MG63 (cell line): ENCODE measurements at regions not wholly inside any gene's neighbourhood (a gene's known extent, or its start where the extent isn't known, plus 50 kb on each side); places are given as distances from the start of the nearest gene placed in this dataset.
"Not testable (repeated sequence)": the region's sequence is repeated elsewhere in the genome, so short reads cannot be mapped to it uniquely, and the experiment has no call there.

Source experiments
- DNase-seq: peaks from one replicate; pipeline ENCODE4 v3.0.0-alpha.2; 2020
- H3K27me3 ChIP-seq: fragments of 250-450 bp; sonication (Bioruptor Pico); 2 replicates; pipeline ENCODE4 v1.5.1; 2020; ENCODE audit warnings: mild to moderate bottlenecking, moderate library complexity
- H3K36me3 ChIP-seq: fragments of 250-450 bp; sonication (Bioruptor Pico); 2 replicates; pipeline ENCODE4 v1.5.1; 2020; ENCODE audit warnings: mild to moderate bottlenecking, moderate library complexity
- H3K4me3 ChIP-seq: fragments of 250-450 bp; sonication (Bioruptor Pico); 2 replicates; pipeline ENCODE4 v1.5.1; 2020; ENCODE audit warnings: mild to moderate bottlenecking, moderate library complexity
- H3K9me3 ChIP-seq: fragments of 250-450 bp; sonication (Bioruptor Pico); 2 replicates; pipeline ENCODE4 v1.5.1; 2020; ENCODE audit warnings: mild to moderate bottlenecking, moderate library complexity

DNA sequence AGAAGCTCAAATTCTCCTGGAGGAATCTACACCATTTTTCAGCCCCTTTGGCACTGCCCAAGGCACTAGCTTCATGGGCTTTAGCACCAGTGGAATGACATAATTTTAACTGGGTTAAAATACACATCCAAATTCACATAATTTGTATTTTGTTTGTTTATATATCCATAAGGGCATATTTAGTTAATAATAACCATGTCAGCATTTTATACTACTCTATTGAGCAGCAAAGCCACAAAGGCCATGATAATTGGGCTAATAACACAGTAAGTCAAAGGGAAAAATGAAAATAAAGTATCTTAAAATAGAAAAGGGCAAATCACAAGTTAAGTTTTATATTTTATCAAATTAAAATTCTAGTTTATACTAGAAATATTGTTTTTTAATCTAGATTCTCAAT, 262.7 kb upstream of the TACR3 start:
- Histone ChIP-seq H3K27me3 (no peaks in the 10 kb centered on the region), H3K36me3 (no peaks in the 10 kb centered on the region), H3K4me3 (no peak overlapping the region), H3K9me3 (no peaks in the 10 kb centered on the region)
- no peak for DNase-seq

GRCh38 chr4:103948244-103949018, 228.6 kb upstream of the TACR3 start:
- no peaks in the 10 kb centered on the region for H3K27me3 ChIP-seq
- no peak for DNase-seq
- H3K4me3 ChIP-seq = no peak overlapping the region
- no peaks in the 10 kb centered on the region for H3K9me3 ChIP-seq
- no peaks in the 10 kb centered on the region for H3K36me3 ChIP-seq

DNA sequence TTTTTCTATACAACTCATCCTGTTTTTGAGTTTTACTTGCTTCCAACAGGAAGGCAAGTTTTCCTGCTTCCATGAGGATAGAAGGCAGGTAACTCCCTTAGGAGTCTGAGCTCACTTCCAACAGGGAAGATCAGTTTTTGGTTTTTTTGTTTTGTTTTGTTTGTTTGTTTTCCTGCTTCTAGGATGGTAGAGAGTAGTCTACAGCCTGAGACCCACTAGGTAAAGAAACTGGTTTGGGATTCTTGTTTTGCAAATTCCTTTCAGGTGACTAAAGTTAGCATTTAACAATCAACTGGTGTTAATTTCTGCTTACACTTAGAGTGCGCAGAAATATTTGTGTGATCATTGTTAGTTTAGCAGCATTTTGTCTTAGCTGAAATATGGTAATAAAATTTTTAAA, 227.8 kb upstream of the TACR3 start:
- DNase-seq = no peak
- no peaks in the 10 kb centered on the region for H3K27me3 ChIP-seq
- no peaks in the 10 kb centered on the region for H3K9me3 ChIP-seq
- no peaks in the 10 kb centered on the region for H3K36me3 ChIP-seq
- no peak overlapping the region for H3K4me3 ChIP-seq

GRCh38 chr4:103946621-103947268, 227.0 kb upstream of the TACR3 start:
- H3K9me3 ChIP-seq, H3K27me3 ChIP-seq, H3K4me3 ChIP-seq, DNase-seq, H3K36me3 ChIP-seq: not testable (repeated sequence)

DNA sequence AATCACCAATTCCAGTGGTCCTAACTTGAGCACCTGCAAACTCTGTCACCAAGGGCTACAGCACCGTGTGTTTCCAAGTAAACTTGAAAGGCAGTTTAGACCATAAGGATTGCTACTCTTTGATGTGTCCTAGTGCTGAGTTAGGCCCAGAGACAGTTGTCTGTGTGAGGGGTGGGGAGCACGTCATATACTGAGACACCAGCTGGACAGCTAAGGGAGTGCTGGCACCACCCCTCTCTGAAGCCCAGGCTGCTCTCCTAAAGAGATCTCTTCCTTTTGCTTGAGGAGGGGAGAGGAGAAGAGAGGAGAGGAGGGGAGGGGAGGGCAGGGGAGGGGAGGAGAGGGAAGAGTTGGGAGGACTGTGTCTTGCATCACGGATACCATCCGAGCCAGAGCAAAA, 218.7 kb upstream of the TACR3 start:
- Histone ChIP-seq H3K9me3 (no peaks in the 10 kb centered on the region), H3K4me3 (no peak overlapping the region), H3K27me3 (no peaks in the 10 kb centered on the region), H3K36me3 (no peaks in the 10 kb centered on the region)
- no peak for DNase-seq

- H3K36me3 ChIP-seq = no peaks in the 10 kb centered on the region
- H3K9me3 ChIP-seq = no peaks in the 10 kb centered on the region
- H3K27me3 ChIP-seq = no peaks in the 10 kb centered on the region
- DNase-seq = no peak
- H3K4me3 ChIP-seq = no peak overlapping the region
These were observed 216.9 kb upstream of the TACR3 start for GRCh38 chr4:103936653-103937145.

DNA sequence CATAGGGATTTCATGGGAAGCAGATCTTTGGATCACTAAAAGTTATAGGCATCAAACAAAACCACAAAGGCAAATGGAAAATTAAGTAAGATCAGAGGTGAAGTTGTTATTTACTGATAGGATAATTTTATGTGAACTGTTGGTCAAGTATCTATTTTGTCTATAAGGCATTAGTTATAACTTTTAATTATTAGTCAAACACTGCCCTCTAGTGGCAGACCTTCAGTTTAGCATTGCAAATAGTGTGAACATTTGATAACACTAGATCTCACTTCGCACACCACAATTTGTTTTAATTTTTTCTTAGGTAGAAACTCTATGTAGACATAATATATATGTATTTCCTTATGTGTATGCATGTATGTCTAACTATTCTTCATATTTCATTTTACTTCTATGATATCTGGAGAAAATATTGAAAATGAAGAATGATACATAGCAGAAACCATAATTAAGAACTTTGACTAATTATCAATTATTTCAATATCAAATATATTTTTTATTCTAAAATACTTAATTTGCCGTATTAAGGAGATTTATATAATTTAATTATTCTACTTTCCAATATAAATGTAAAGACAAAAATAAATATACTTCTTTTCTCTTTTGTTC, 214.5 kb upstream of the TACR3 start:
- no peaks in the 10 kb centered on the region for H3K9me3 ChIP-seq
- no peak overlapping the region for H3K4me3 ChIP-seq
- H3K27me3 ChIP-seq = no peaks in the 10 kb centered on the region
- DNase-seq = no peak
- no peaks in the 10 kb centered on the region for H3K36me3 ChIP-seq

- Histone ChIP-seq H3K9me3 (no peaks in the 10 kb centered on the region), H3K36me3 (no peaks in the 10 kb centered on the region), H3K4me3 (no peak overlapping the region), H3K27me3 (no peaks in the 10 kb centered on the region)
- DNase-seq = no peak
These were observed 208.6 kb upstream of the TACR3 start for GRCh38 chr4:103928370-103928769.

DNA sequence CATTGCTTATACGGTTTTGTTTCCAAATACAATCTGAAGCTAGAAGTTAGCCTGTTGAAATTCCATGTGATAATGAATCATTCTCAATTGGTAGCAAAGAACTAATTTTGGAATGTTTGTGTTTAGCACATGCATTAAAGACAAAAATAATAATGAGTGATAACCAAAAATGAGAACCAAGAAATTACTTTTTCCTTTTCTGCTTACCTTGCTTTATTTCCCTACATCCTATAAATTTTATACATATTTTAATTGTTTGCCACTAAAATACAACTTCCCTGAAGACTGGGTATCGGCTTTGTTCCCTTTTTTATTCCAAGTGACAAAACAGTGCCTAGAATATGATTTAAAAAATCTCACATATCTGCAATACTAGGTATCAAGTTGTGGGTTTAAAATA, 203.8 kb upstream of the TACR3 start:
- Histone ChIP-seq H3K9me3 (no peaks in the 10 kb centered on the region), H3K27me3 (no peaks in the 10 kb centered on the region), H3K36me3 (no peaks in the 10 kb centered on the region), H3K4me3 (no peak overlapping the region)
- DNase-seq = no peak

GRCh38 chr4:103918214-103918613, 198.4 kb upstream of the TACR3 start:
- Histone ChIP-seq H3K27me3 (no peaks in the 10 kb centered on the region), H3K9me3 (no peaks in the 10 kb centered on the region), H3K36me3 (no peaks in the 10 kb centered on the region), H3K4me3 (no peak overlapping the region)
- DNase-seq = no peak

DNA sequence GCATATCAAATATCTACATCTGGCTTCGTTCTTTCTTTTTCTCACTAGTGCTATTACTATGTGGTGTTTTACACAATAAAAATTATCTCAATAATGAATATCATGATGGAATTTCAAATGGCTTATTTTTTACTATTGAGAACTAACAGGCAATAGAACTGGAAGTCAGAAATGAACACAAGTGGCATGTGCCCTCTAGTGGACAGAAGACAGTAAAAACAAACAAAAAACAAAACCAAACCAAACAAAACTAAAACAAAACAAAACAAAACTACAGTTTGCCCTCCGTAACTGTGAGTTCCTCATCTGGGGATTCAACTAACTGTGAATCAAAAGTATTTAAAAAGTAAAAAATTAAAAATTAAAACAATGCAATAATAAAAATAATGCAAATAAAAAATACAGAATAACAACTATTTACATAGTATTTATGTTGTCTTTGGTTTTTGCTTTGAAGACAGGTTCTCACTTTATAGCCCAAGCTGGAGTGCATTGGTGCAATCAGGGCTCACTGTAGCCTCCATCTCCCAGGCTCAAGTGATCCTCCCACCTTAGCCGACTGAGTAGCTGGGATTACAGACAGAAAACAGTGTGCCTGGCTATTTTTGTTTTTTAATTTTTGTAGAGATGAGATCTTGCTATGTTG, 195.6 kb upstream of the TACR3 start:
- H3K9me3 ChIP-seq = no peaks in the 10 kb centered on the region
- no peak for DNase-seq
- H3K27me3 ChIP-seq = no peaks in the 10 kb centered on the region
- no peak overlapping the region for H3K4me3 ChIP-seq
- H3K36me3 ChIP-seq = no peaks in the 10 kb centered on the region

DNA sequence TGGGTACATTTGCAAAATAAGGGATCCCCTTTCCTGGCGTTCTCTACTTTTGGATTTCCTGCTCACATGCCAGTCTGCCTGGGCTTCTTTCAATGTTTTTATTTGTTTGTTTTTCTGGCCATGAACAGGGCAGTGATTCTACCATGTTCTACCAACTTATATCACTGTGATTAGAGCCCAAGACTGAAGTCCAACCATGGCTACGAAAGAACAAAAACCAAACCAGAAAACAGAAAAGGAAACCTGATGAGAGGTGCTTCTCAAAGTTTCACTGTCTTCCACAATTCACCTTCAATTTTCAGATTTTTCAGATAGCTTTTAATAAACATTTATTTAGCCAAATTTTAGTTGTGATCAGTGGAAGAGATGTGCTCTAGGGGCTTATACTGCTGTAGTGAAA, 187.6 kb upstream of the TACR3 start:
- Histone ChIP-seq H3K27me3 (no peaks in the 10 kb centered on the region), H3K9me3 (no peaks in the 10 kb centered on the region), H3K4me3 (no peak overlapping the region), H3K36me3 (no peaks in the 10 kb centered on the region)
- no peak for DNase-seq

DNA sequence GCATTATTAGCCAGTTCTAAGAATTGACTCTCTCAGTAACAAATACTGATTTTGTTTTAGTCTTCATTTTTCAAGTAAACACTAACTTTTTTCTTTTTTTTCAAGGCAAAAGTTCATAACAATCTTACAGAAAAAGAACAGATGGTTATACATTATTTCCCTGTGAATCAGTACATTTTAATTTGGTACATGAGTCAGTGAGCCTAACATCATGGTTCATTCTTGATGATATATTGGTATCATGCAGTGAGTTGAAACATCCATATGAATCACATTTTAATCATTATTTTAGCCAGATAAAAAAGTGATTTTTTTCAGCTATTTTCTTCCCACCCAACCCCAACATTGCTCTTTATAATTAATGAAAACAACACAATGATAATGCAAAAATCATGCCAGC, 184.3 kb upstream of the TACR3 start:
- Histone ChIP-seq H3K27me3 (no peaks in the 10 kb centered on the region), H3K36me3 (no peaks in the 10 kb centered on the region), H3K9me3 (no peaks in the 10 kb centered on the region), H3K4me3 (no peak overlapping the region)
- DNase-seq = no peak

DNA sequence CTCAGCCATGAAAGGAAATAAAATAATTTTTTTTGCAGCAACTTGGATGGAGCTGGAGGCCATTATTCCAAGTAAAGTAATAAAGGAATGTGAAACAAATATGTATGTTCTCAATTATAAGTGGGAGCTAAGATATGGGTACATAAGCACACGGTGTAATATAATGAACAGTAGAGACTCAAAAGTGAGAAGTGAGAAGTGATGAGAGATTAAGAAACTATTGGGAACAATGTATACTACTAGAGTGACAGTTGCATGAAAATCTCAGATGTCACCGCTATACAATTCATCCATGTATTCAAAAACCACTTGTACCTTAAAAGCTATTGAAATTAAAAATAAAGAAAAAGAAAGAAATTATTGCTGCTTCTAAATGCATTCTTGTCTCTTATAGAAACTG, 182.9 kb upstream of the TACR3 start:
- Histone ChIP-seq H3K4me3 (no peak overlapping the region), H3K9me3 (no peaks in the 10 kb centered on the region), H3K27me3 (no peaks in the 10 kb centered on the region), H3K36me3 (no peaks in the 10 kb centered on the region)
- DNase-seq = no peak

DNA sequence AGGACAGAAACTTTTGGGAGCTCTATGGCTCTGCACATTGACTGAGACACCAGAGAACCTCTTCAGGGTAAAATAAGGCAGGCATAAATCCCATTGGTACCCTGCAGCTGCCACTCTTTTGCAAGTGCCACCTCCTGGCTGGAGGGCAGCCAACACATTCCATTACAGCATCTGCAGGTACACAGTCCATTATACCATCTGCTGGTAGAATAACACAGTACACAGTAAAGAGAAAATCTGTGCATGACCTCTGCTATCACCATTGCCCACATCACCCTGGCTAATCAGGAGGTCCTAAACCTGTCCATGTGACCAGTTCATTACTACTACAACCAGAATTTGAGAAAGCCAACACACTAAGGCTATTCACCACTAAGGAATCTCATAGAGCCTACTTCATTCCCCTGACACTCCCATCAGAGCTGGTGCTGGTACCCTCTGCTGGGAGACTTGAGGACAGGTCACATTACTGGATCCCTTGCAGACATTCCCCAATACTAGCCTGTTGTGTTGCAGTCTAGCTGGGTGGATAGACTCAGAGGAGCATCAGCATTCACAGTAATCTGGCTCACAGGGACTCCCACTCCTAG, 176.2 kb upstream of the TACR3 start:
- Histone ChIP-seq H3K27me3 (no peaks in the 10 kb centered on the region), H3K36me3 (no peaks in the 10 kb centered on the region), H3K9me3 (no peaks in the 10 kb centered on the region), H3K4me3 (no peak overlapping the region)
- DNase-seq = no peak

GRCh38 chr4:103892586-103892985, 172.8 kb upstream of the TACR3 start:
- no peak for DNase-seq
- no peaks in the 10 kb centered on the region for H3K36me3 ChIP-seq
- no peak overlapping the region for H3K4me3 ChIP-seq

GRCh38 chr4:103887191-103887590, 167.4 kb upstream of the TACR3 start:
- Histone ChIP-seq H3K4me3 (no peak overlapping the region), H3K9me3 (no peaks in the 10 kb centered on the region), H3K36me3 (no peaks in the 10 kb centered on the region), H3K27me3 (no peaks in the 10 kb centered on the region)
- no peak for DNase-seq

More at GRCh38 chr4:103892586-103892985, 172.8 kb upstream of the TACR3 start:
- no peaks in the 10 kb centered on the region for H3K9me3 ChIP-seq
- no peaks in the 10 kb centered on the region for H3K27me3 ChIP-seq
